Fibroblast of peridontal ligament (primary cell): ENCODE measurements at regions not wholly inside any gene's neighbourhood (a gene's known extent, or its start where the extent isn't known, plus 50 kb on each side); places are given as distances from the start of the nearest gene placed in this dataset.
A peak's percentile ranks its signal among the peaks of the same experiment; 100 is the strongest.
"Not testable (repeated sequence)": the region's sequence is repeated elsewhere in the genome, so short reads cannot be mapped to it uniquely, and the experiment has no call there.

Experiments used
- DNase-seq: peaks from one replicate; pipeline ENCODE4 v3.0.0-alpha.2; 2010; ENCODE audit errors: extremely low read depth

GRCh38 chr11:27242591-27242990, 120.4 kb downstream of the CCDC34 start:
- DNase-seq: peak; percentile 36

- DNase-seq: peak; percentile 90
These were observed 121.5 kb downstream of the CCDC34 start for GRCh38 chr11:27241311-27242122.

DNA sequence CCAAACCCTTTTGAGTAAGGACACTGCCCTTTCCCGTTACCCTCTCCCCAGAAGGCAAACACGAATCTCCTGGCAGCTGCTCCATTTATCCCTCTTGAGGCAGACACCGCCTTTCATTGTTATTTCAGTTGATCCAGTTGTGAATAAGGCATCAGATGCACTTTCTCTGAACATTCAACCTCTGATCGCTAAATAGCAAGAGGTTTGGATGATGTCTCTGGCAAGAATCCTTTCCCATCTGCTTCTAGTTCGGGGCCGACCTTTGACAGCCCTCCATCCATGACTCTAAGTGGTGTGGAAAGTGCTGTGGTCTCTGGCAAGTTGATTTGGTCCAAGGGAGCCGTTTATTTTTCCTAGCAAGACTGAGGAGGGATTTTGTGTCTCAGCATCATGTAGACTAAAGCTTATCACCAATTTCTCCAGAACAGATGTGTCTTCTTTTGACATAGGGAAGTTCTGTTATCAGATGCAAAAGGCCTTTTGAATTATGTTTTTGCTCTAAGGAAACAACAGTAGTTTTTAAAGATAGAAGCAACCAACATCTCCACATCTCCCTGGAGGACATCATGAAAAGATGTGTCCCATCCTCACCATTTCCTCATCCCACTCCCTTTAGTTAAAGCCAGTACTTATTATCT, 123.6 kb downstream of the CCDC34 start:
- peak; percentile 99 for DNase-seq

DNA sequence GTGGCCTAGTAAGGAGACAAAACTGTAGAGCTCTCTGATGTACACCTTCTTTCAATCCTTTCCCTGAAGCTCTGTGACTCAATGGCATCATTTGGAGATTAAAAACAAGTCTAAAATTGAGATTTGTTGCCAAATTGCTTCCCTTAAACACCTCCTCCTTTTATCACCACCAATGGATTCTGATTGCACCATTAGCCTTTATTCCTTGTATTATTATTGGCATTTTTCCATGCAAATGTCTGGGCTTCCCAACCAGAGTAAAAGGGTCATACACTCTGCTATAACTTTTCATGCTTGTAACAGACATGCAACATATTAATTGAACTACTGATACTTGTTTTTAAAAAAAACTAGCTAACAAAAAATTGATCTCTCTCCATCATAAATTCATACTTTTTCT, 124.2 kb downstream of the CCDC34 start:
- no peak for DNase-seq

- DNase-seq: no peak
These were observed 125.4 kb downstream of the CCDC34 start for GRCh38 chr11:27237643-27238042.

DNA sequence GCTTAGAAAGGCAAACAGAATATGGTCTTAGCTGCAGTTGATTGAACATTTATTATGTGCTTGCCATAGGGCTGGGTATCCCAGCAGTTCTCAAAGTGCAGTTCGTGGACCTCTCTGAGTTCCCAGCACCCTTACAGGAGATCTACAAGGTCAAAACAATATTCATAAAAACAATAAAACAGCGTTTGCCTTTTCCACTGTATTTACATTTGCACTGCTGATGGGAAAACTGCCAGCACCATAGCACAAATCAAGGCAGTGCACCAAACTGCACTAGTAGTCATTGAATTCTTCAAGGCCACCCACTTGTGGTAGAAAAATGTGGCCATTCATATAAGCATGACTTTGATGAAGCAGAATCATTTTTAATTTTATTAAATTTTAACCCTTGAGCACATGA, 128.1 kb downstream of the CCDC34 start:
- no peak for DNase-seq

GRCh38 chr11:27234043-27234668, 128.9 kb downstream of the CCDC34 start:
- peak; percentile 99 for DNase-seq

GRCh38 chr11:27233654-27234042, 129.4 kb downstream of the CCDC34 start:
- DNase-seq: no peak

DNA sequence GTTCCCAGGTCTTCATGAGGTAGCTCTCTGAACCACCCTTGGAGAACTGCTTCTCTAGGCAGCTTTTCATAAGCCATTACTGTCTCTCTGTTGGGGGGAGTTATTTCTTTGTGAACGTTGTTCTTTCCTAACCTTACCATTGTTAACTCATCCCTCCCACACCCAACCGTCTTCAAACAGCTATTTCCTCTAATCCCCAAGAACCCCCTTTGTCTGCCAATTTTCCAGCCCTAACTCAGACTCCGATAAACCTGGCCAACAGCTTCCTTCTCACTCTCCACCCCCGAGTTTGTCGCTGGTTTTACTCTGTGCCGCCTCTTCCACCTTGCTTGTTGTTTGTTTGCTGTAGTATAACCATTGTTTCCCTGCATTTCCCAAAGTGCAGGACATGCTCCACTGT, 131.5 kb downstream of the CCDC34 start:
- DNase-seq: no peak

GRCh38 chr11:27230192-27230572, 132.8 kb downstream of the CCDC34 start:
- DNase-seq: no peak

GRCh38 chr11:27229511-27230191, 133.4 kb downstream of the CCDC34 start:
- peak; percentile 21 for DNase-seq

- DNase-seq: no peak
These were observed 134.1 kb downstream of the CCDC34 start for GRCh38 chr11:27228906-27229290.

DNA sequence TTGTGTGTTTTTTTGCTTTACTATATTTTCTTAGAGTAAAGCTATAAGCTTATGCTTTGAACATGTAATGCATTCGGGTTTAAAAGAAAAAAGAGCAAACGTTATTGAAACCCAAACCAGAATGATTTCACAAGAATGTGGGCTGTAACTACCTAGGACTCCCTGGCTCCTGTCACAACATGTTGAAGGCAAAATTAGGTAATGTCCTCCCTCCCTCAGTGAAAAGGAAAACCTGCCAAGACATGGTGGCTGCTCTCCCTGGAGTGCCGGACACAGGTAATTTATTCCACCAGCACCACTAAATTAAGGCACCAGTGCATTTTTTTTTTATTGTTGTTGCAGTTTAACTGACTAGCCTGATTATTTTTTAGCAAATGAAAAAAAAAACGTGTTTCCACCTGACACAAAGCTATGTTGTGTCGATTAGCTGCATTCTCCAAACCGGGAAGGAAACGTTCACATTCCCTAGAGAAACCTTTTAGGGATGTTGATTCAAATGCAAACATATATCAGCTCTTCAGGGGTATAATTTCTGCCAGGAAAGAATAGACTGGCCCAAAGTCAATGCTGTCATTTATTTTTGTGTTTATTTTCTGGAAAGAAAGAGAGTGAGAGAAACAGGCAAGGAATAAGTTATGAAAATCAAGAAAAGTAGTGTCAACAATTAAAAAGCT, 134.6 kb downstream of the CCDC34 start:
- DNase-seq: no peak

DNA sequence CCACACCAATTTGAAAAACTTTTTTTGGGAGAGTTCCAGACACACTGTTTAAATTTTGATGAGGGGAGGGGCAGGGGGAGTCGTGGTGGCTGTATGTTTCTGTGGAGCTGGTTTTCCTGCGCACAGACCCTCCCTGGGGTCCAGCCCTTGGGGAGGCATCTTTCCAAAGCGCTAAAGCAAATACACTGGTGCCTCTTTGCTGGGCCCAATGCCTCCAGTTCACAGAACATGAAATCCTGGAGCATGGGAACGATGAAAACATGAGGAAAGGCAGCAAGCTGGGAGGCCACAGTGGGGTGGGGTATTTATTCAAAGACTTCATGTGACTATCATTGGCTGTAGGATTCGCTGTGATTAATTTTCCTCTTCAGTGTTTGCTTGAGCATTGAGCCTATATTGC, 135.3 kb downstream of the CCDC34 start:
- no peak for DNase-seq

- not testable (repeated sequence) for DNase-seq
These were observed 143.5 kb downstream of the CCDC34 start for GRCh38 chr11:27219487-27220039.

- peak; percentile 96 for DNase-seq
These were observed 144.5 kb downstream of the CCDC34 start for GRCh38 chr11:27218421-27219038.

GRCh38 chr11:27217948-27218420, 145.0 kb downstream of the CCDC34 start:
- DNase-seq: peak; percentile 85

DNA sequence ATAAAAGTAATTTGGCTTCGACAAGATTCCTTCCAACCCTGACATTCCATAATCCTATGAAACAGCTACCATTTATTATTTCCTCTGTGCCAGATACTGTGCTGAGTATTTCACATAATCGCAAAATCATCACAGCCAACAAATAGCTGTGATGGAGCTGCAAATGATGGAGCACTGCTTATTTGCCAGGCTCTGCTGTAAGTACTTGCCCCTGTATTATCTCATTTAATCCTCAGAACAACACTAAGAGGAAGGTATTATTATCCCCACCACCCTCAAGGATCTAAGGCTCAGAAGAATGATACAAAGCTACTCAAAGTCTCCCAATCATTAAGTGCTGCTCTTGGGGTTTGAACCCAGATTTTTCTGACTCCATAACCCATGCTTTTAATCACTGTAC, 145.5 kb downstream of the CCDC34 start:
- no peak for DNase-seq

DNA sequence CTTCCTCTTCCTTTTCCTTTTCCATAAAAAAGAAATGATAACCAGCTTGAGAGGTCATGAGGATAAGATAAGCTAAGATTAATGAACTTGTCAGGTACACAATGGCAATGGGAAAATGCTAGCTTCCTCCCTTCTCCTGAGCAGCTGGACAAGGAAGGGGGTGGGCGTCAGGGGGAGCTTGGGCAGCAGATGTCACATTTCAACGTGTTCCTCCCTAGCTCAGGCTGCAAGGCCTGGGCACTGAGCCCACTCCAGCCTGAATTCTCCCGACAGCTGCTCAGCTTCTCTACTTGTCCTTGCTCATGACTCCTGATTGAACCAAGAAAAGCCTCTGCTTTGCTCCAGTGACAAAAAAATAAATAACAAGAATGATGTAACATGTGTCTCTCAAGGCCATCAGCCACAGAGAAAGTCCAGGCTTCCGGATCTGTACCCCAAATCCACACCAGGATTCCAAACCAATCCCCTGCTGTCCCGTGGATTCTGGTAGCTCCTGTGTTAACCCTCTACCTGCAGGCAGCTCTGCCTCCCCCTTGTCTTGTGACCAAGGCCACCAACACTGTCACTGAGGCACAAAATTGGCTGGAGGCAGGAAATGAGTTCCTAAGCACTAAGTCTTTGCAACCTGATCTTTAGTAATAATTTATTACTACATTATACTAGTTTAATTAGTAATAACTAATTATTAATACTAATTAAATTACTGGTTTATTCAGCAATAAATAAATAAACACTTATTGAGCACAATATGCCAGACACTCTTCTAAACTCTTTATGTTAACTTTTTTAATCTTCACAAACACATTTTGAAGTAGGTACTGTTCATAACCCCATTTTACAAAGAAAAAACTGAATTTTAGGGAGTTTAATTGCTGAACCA, 146.5 kb downstream of the CCDC34 start:
- DNase-seq: peak; percentile 70
